DND-41 (cell line): ENCODE measurements at regions not wholly inside any gene's neighbourhood (a gene's known extent, or its start where the extent isn't known, plus 50 kb on each side); places are given as distances from the start of the nearest gene placed in this dataset.

ENCODE experiments used
- EZH2 ChIP-seq: IDR thresholded peaks from 3 replicates; pipeline ENCODE4 v1.6.1; 2012; ENCODE audit warnings: borderline replicate concordance, low read depth, mild to moderate bottlenecking, moderate library complexity, low read length, inconsistent platforms; ENCODE audit not compliant: severe bottlenecking
- TF ChIP-seq, protein P1 (sequence below): IDR thresholded peaks from 2 replicates; pipeline ENCODE4 v1.5.1; 2012; ENCODE audit warnings: borderline replicate concordance, low read length, moderate library complexity, mild to moderate bottlenecking; ENCODE audit not compliant: poor library complexity, severe bottlenecking; ENCODE audit errors: extremely low read depth

GRCh38 chr1:29761159-29761928, 525.0 kb downstream of the PTPRU start:
- TF ChIP-seq, protein P1, sequence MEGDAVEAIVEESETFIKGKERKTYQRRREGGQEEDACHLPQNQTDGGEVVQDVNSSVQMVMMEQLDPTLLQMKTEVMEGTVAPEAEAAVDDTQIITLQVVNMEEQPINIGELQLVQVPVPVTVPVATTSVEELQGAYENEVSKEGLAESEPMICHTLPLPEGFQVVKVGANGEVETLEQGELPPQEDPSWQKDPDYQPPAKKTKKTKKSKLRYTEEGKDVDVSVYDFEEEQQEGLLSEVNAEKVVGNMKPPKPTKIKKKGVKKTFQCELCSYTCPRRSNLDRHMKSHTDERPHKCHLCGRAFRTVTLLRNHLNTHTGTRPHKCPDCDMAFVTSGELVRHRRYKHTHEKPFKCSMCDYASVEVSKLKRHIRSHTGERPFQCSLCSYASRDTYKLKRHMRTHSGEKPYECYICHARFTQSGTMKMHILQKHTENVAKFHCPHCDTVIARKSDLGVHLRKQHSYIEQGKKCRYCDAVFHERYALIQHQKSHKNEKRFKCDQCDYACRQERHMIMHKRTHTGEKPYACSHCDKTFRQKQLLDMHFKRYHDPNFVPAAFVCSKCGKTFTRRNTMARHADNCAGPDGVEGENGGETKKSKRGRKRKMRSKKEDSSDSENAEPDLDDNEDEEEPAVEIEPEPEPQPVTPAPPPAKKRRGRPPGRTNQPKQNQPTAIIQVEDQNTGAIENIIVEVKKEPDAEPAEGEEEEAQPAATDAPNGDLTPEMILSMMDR: no peak
- no peak for TF ChIP-seq EZH2
